H9 (cell line): ENCODE measurements at regions not wholly inside any gene's neighbourhood (a gene's known extent, or its start where the extent isn't known, plus 50 kb on each side); places are given as distances from the start of the nearest gene placed in this dataset.

ENCODE experiments used
- DNase-seq: peaks from one replicate; pipeline ENCODE4 v3.0.0-alpha.2; 2017
- H2AFZ ChIP-seq: one replicate; pipeline ENCODE4 v1.6.1; 2013; ENCODE audit warnings: mild to moderate bottlenecking, low read length, control low read depth, moderate library complexity
- H2AK5ac ChIP-seq: 2 replicates; pipeline ENCODE4 v1.6.1; 2013; ENCODE audit warnings: low read length, control low read depth, mixed read lengths; ENCODE audit not compliant: insufficient read length
- H2BK120ac ChIP-seq: one replicate; pipeline ENCODE4 v1.6.1; 2013; ENCODE audit warnings: low read depth, mild to moderate bottlenecking, low read length, control low read depth, inconsistent platforms; ENCODE audit not compliant: poor library complexity, severe bottlenecking
- H2BK12ac ChIP-seq: 2 replicates; pipeline ENCODE4 v1.6.1; 2013; ENCODE audit warnings: low read length, control low read depth, mixed read lengths, low read depth; ENCODE audit not compliant: insufficient read length
- H2BK15ac ChIP-seq: 2 replicates; pipeline ENCODE4 v1.6.1; 2013; ENCODE audit warnings: low read depth, low read length, control low read depth
- H2BK20ac ChIP-seq: one replicate; pipeline ENCODE4 v1.6.1; 2013; ENCODE audit warnings: low read depth, mild to moderate bottlenecking, low read length, control low read depth, inconsistent platforms; ENCODE audit not compliant: poor library complexity, severe bottlenecking
- H2BK5ac ChIP-seq: 2 replicates; pipeline ENCODE4 v1.6.1; 2013; ENCODE audit warnings: low read length, control low read depth, mixed read lengths; ENCODE audit not compliant: insufficient read length
- H3K14ac ChIP-seq: 2 replicates; pipeline ENCODE4 v1.6.1; 2013; ENCODE audit warnings: low read length, control low read depth; ENCODE audit not compliant: insufficient read depth
- H3K18ac ChIP-seq: 2 replicates; pipeline ENCODE4 v1.6.1; 2013; ENCODE audit warnings: low read depth, mild to moderate bottlenecking, mixed read lengths, low read length, control low read depth; ENCODE audit not compliant: insufficient read length
- H3K23ac ChIP-seq: 2 replicates; pipeline ENCODE4 v1.6.1; 2013; ENCODE audit warnings: low read length, control low read depth, mixed read lengths, low read depth; ENCODE audit not compliant: insufficient read length
- H3K23me2 ChIP-seq: 2 replicates; pipeline ENCODE4 v1.6.1; 2013; ENCODE audit warnings: low read depth, mild to moderate bottlenecking, mixed read lengths, low read length, control low read depth; ENCODE audit not compliant: insufficient read length, poor library complexity, severe bottlenecking
- H3K27ac ChIP-seq: 2 replicates; pipeline ENCODE4 v1.5.1; 2013; ENCODE audit warnings: low read length, control low read depth, mixed read lengths, low read depth; ENCODE audit not compliant: insufficient read length
- H3K27me3 ChIP-seq: 2 replicates; pipeline ENCODE4 v1.6.1; 2013; ENCODE audit warnings: low read length, control low read depth, inconsistent platforms; ENCODE audit not compliant: insufficient read depth
- H3K4ac ChIP-seq: 2 replicates; pipeline ENCODE4 v1.6.1; 2013; ENCODE audit warnings: low read depth, mild to moderate bottlenecking, control low read depth, inconsistent platforms, low read length, moderate library complexity
- H3K4me1 ChIP-seq: 2 replicates; pipeline ENCODE4 v1.6.1; 2013; ENCODE audit warnings: low read length, control low read depth, inconsistent platforms; ENCODE audit not compliant: insufficient read depth
- H3K4me2 ChIP-seq: 2 replicates; pipeline ENCODE4 v1.6.1; 2013; ENCODE audit warnings: low read length, control low read depth, mixed read lengths; ENCODE audit not compliant: insufficient read length, insufficient read depth
- H3K56ac ChIP-seq: 2 replicates; pipeline ENCODE4 v1.6.1; 2013; ENCODE audit warnings: low read depth, mild to moderate bottlenecking, mixed read lengths, low read length, control low read depth; ENCODE audit not compliant: insufficient read length
- H3K79me1 ChIP-seq: 2 replicates; pipeline ENCODE4 v1.6.1; 2013; ENCODE audit warnings: low read depth, mild to moderate bottlenecking, moderate library complexity, low read length, control low read depth, inconsistent platforms; ENCODE audit not compliant: insufficient read depth, poor library complexity, severe bottlenecking
- H3K79me2 ChIP-seq: 2 replicates; pipeline ENCODE4 v1.6.1; 2013; ENCODE audit warnings: low read length, control low read depth, inconsistent platforms; ENCODE audit not compliant: insufficient read depth
- H3K9ac ChIP-seq: 2 replicates; pipeline ENCODE4 v1.6.1; 2013; ENCODE audit warnings: low read length, control low read depth, mixed read lengths; ENCODE audit not compliant: insufficient read length; ENCODE audit errors: extremely low read depth
- H3K9me3 ChIP-seq: one replicate; pipeline ENCODE4 v1.6.1; 2013; ENCODE audit warnings: low read depth, low read length, inconsistent platforms; ENCODE audit not compliant: control insufficient read depth
- H3T11ph ChIP-seq: one replicate; pipeline ENCODE4 v1.6.1; 2013; ENCODE audit warnings: mild to moderate bottlenecking, low read length, control low read depth, inconsistent platforms
- H4K20me1 ChIP-seq: one replicate; pipeline ENCODE4 v1.6.1; 2013; ENCODE audit not compliant: control insufficient read depth, insufficient read length, insufficient read depth
- H4K5ac ChIP-seq: 2 replicates; pipeline ENCODE4 v1.6.1; 2013; ENCODE audit warnings: low read depth, mild to moderate bottlenecking, mixed read lengths, low read length, control low read depth; ENCODE audit not compliant: insufficient read length
- H4K8ac ChIP-seq: replicated peaks from 2 replicates; pipeline ENCODE4 v1.6.1; 2013; ENCODE audit warnings: low read length, control low read depth, mixed read lengths, low read depth; ENCODE audit not compliant: insufficient read length
- H4K91ac ChIP-seq: 2 replicates; pipeline ENCODE4 v1.6.1; 2013; ENCODE audit warnings: low read depth, mild to moderate bottlenecking, moderate library complexity, mixed read lengths, low read length, control low read depth; ENCODE audit not compliant: insufficient read length
- H3K27ac Mint-ChIP-seq, 3 experiments: 2 replicates in 2 of 3; 3 replicates in 1 of 3; pipeline ENCODE4 v1.8.0; 2020 to 2021; ENCODE audit warnings: mixed read lengths in 3 of 3, mild to moderate bottlenecking in 1 of 3, moderate library complexity in 1 of 3
- H3K27me3 Mint-ChIP-seq: 2 replicates; pipeline ENCODE4 v1.8.0; 2021; ENCODE audit warnings: low read depth, mild to moderate bottlenecking, moderate library complexity, mixed read lengths
- H3K36me3 Mint-ChIP-seq, 3 experiments: 2 replicates in 2 of 3; 3 replicates in 1 of 3; pipeline ENCODE4 v1.8.0; 2020 to 2021; ENCODE audit warnings: low read depth in 3 of 3, mixed read lengths in 3 of 3; ENCODE audit not compliant: insufficient read depth in 1 of 3
- H3K4me1 Mint-ChIP-seq, 2 experiments: 2 replicates each; pipeline ENCODE4 v1.8.0; 2020; ENCODE audit warnings: mixed read lengths in 2 of 2
- H3K4me3 Mint-ChIP-seq, 2 experiments: 2 replicates in 1 of 2; 3 replicates in 1 of 2; pipeline ENCODE4 v1.8.0; 2020 to 2021; ENCODE audit warnings: mild to moderate bottlenecking in 2 of 2, mixed read lengths in 2 of 2, moderate library complexity in 1 of 2
- H3K9me3 Mint-ChIP-seq, 2 experiments: 2 replicates in 1 of 2; 3 replicates in 1 of 2; pipeline ENCODE4 v1.8.0; 2020; ENCODE audit warnings: mild to moderate bottlenecking in 2 of 2, mixed read lengths in 2 of 2, moderate library complexity in 1 of 2
- CTCF ChIP-seq: fragments of 200-600 bp; sonication (generic); conservative IDR thresholded peaks from 3 replicates; pipeline ENCODE4 v1.8.0; 2021; ENCODE audit warnings: antibody characterized with exemption, mild to moderate bottlenecking
- WGBS: extraction: QIAGEN DNeasy Blood & Tissue Kit; methylation state at CpG from one replicate; pipeline ENCODE4 v1.1.7; 2013; ENCODE audit warnings: missing lambda C conversion rate, low lambda C conversion rate, mixed read lengths; ENCODE audit not compliant: insufficient read length; ENCODE audit errors: extremely low coverage; 5-methylcytosine and 5-hydroxymethylcytosine counted together

- H4K91ac ChIP-seq = no peak overlapping the region
- H2AK5ac ChIP-seq = no peak overlapping the region
- no peak overlapping the region for H2AFZ ChIP-seq
- H3K27me3 ChIP-seq = no peaks in the 10 kb centered on the region
- no peak overlapping the region for H3K27ac ChIP-seq
- no peak overlapping the region for H3K4ac ChIP-seq
- no peak overlapping the region for H3T11ph ChIP-seq
- H3K4me1 Mint-ChIP-seq = no peaks in the 10 kb centered on the region
- no peak overlapping the region for H2BK15ac ChIP-seq
- no peak overlapping the region for H4K5ac ChIP-seq
- no peak overlapping the region for H3K27ac Mint-ChIP-seq
- H3K4me1 ChIP-seq = no peaks in the 10 kb centered on the region
- no peaks in the 10 kb centered on the region for H3K23me2 ChIP-seq
- H2BK120ac ChIP-seq = no peak overlapping the region
- DNase-seq = no peak
- H3K9me3 ChIP-seq = no peaks in the 10 kb centered on the region
- H3K9ac ChIP-seq = no peak overlapping the region
- H3K18ac ChIP-seq = no peak overlapping the region
- no CpG with 5 or more reads among the region's 2 CpGs for WGBS
- H3K27me3 Mint-ChIP-seq = no peaks in the 10 kb centered on the region
- H3K79me2 ChIP-seq = no peaks in the 10 kb centered on the region
- H3K9me3 Mint-ChIP-seq = peaks cover 5 to 6% of the 10 kb centered on the region in 2 experiments; a peak in 4 of 5 replicates
- no peak overlapping the region for H3K4me3 Mint-ChIP-seq
- no peak overlapping the region for H2BK12ac ChIP-seq
- no peaks in the 10 kb centered on the region for H4K20me1 ChIP-seq
- H2BK20ac ChIP-seq = no peak overlapping the region
- H3K56ac ChIP-seq = no peak overlapping the region
- H4K8ac ChIP-seq = no peak overlapping the region
- H3K4me2 ChIP-seq = no peak overlapping the region
- no peak for TF ChIP-seq CTCF
- peaks cover 0 to 5% (median 2%) of the 10 kb centered on the region in 3 experiments; a peak in 2 of 7 replicates for H3K36me3 Mint-ChIP-seq
- no peaks in the 10 kb centered on the region for H3K79me1 ChIP-seq
- no peak overlapping the region for H3K14ac ChIP-seq
- no peak overlapping the region for H2BK5ac ChIP-seq
- no peak overlapping the region for H3K23ac ChIP-seq
These were observed 698.4 kb upstream of the LRRTM1 start for GRCh38 chr2:81002906-81003305.
